ENCODE measurements at regions not wholly inside any gene's neighbourhood (a gene's known extent, or its start where the extent isn't known, plus 50 kb on each side); places are given as distances from the start of the nearest gene placed in this dataset.

DNA sequence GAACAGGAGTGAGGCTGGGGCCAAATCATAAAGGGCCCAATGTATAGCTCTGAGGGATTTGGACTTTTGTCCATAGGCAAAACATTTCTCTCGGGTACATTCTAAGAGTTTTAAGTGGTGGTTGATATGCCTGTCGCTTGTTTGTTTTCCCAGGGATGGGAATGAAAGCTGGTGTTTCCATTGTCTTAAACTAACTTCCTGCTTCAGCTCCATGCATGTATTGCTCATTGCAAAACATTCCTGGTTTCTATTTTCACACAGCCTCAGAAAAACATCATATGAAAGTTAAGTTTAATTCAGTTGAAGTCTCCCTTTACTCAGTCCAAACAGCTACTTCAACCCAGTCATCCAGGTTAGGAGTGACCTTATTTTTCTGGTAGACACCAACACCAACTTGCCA is 235.0 kb downstream of the ACTL7B start:
- Mint-ChIP-seq H3K27ac (peak overlapping the region; percentile 78 to 97 (median 93)), H3K9me3 (peaks cover 0 to 5% (median 2%) of the 10 kb centered on the region in 7 donors), H3K27me3 (ENCODE audit: low read depth in 3 of 3) (peaks cover 0 to 4% (median 2%) of the 10 kb centered on the region in 3 donors), H3K4me3 (no peak overlapping the region), H3K36me3 (peaks cover 0 to 4% of the 10 kb centered on the region in 2 donors), H3K4me1 (peaks cover 63% of the 10 kb centered on the region)
- Histone ChIP-seq H4K20me1 (ENCODE audit: insufficient read depth, low read length) (no peaks in the 10 kb centered on the region), H3K9me3 (replicated peaks in 1 of 2; ENCODE audit: control insufficient read depth in 1 of 2, insufficient read depth in 1 of 2, low read length in 2 of 2) (no peaks in the 10 kb centered on the region), H3K27me3 (ENCODE audit: control insufficient read depth in 2 of 2, insufficient read depth in 2 of 2, low read length in 2 of 2) (no peaks in the 10 kb centered on the region), H3K4me2 (replicated peaks; ENCODE audit: extremely low read depth, low read length, poor library complexity, severe bottlenecking) (peak overlapping the region; percentile 21), H3K9ac (ENCODE audit: insufficient read depth, low read length, poor library complexity, severe bottlenecking) (no peak overlapping the region), H3K4me1 (ENCODE audit: control insufficient read depth in 1 of 2, insufficient read depth in 2 of 2, low read length in 2 of 2) (peaks cover 50 to 54% of the 10 kb centered on the region in 2 donors), H3K4me3 (replicated peaks in 1 of 3; ENCODE audit: low read depth in 2 of 3, low read length in 3 of 3) (peak overlapping the region in 1 of 3 experiments; percentile 26), H3K36me3 (replicated peaks in 1 of 2; ENCODE audit: control insufficient read depth in 1 of 2, insufficient read depth in 2 of 2, low read length in 2 of 2) (no peaks in the 10 kb centered on the region), H3K27ac (ENCODE audit: low read depth in 1 of 2, low read length in 2 of 2) (peak overlapping the region in 1 of 2 donors; percentile 87), H2AFZ (ENCODE audit: insufficient read depth, low read depth, low read length, poor library complexity, severe bottlenecking) (no peak overlapping the region), H3K79me2 (ENCODE audit: insufficient read depth, low read length) (no peaks in the 10 kb centered on the region)
- WGBS (ENCODE audit: insufficient coverage) = no CpG with 5 or more reads among the region's 2 CpGs
- TF ChIP-seq CTCF (IDR thresholded peaks at IDR 0.05) = no peak
- DNase-seq = no peak
- intact Hi-C loops (cut with micrococcal nuclease) = loop anchor here (5.0 kb wide), 2 partner anchors 38 to 1133 kb away; partner anchors contain the start of gene KLF4 (in 1 of the 2)

GRCh38 chr9:108618906-108619550 is 236.8 kb downstream of the ACTL7B start:
- no peak overlapping the region for H3K9ac ChIP-seq (ENCODE audit: insufficient read depth, low read length, poor library complexity, severe bottlenecking)
- no peak for DNase-seq
- WGBS (ENCODE audit: insufficient coverage) = 100% methylated on average over 5 of the region's 8 CpGs

More at GRCh38 chr9:108618906-108619550, 236.8 kb downstream of the ACTL7B start:
- H3K36me3 Mint-ChIP-seq = peaks cover 0 to 4% of the 10 kb centered on the region in 2 donors
- H3K79me2 ChIP-seq (ENCODE audit: insufficient read depth, low read length) = no peaks in the 10 kb centered on the region
- H3K27ac ChIP-seq (ENCODE audit: low read depth in 1 of 2, low read length in 2 of 2) = no peak overlapping the region
- H3K4me3 Mint-ChIP-seq = no peak overlapping the region
- H3K27me3 ChIP-seq (ENCODE audit: control insufficient read depth in 2 of 2, insufficient read depth in 2 of 2, low read length in 2 of 2) = no peaks in the 10 kb centered on the region
- H3K4me1 Mint-ChIP-seq = peaks cover 68% of the 10 kb centered on the region
- H3K4me2 ChIP-seq (replicated peaks; ENCODE audit: extremely low read depth, low read length, poor library complexity, severe bottlenecking) = no peak overlapping the region
- H3K4me3 ChIP-seq (replicated peaks in 1 of 3; ENCODE audit: low read depth in 2 of 3, low read length in 3 of 3) = no peak overlapping the region
- TF ChIP-seq CTCF (IDR thresholded peaks at IDR 0.05) = no peak
- H4K20me1 ChIP-seq (ENCODE audit: insufficient read depth, low read length) = no peaks in the 10 kb centered on the region
- H2AFZ ChIP-seq (ENCODE audit: insufficient read depth, low read depth, low read length, poor library complexity, severe bottlenecking) = no peak overlapping the region
- peaks cover 0 to 5% (median 1%) of the 10 kb centered on the region in 7 donors for H3K9me3 Mint-ChIP-seq
- peaks cover 48 to 54% of the 10 kb centered on the region in 2 donors for H3K4me1 ChIP-seq (ENCODE audit: control insufficient read depth in 1 of 2, insufficient read depth in 2 of 2, low read length in 2 of 2)
- H3K27me3 Mint-ChIP-seq (ENCODE audit: low read depth in 3 of 3) = peaks cover 0 to 4% (median 3%) of the 10 kb centered on the region in 3 donors
- no peaks in the 10 kb centered on the region for H3K9me3 ChIP-seq (replicated peaks in 1 of 2; ENCODE audit: control insufficient read depth in 1 of 2, insufficient read depth in 1 of 2, low read length in 2 of 2)
- no peaks in the 10 kb centered on the region for H3K36me3 ChIP-seq (replicated peaks in 1 of 2; ENCODE audit: control insufficient read depth in 1 of 2, insufficient read depth in 2 of 2, low read length in 2 of 2)
- H3K27ac Mint-ChIP-seq = peak overlapping the region in 1 of 7 donors; percentile 27
- intact Hi-C loops (cut with micrococcal nuclease) = no loop called here

Data from CD14-positive monocyte (primary cell).